C1 segment of cervical spinal cord (tissue), 14 donors: ENCODE measurements at regions not wholly inside any gene's neighbourhood (a gene's known extent, or its start where the extent isn't known, plus 50 kb on each side); places are given as distances from the start of the nearest gene placed in this dataset.

Experiments used
- DNase-seq, 14 donors: peaks; one replicate each; lab custom pipeline; 2025; lab: John Stamatoyannopoulos, UW

- DNase-seq, result no peak
Measured at GRCh38 chr2:21683838-21684237, 560.1 kb downstream of the TDRD15 start.

GRCh38 chr2:21687589-21687988 is 563.8 kb downstream of the TDRD15 start:
- DNase-seq, result no peak

GRCh38 chr2:21690005-21690404 is 566.2 kb downstream of the TDRD15 start:
- DNase-seq, result no peak

GRCh38 chr2:21693081-21693480 is 569.3 kb downstream of the TDRD15 start:
- no peak for DNase-seq

- DNase-seq, result no peak
Measured at GRCh38 chr2:21694079-21694878, 570.5 kb downstream of the TDRD15 start.

GRCh38 chr2:21696900-21697299 is 573.1 kb downstream of the TDRD15 start:
- DNase-seq, result no peak

GRCh38 chr2:21700644-21701043 is 576.9 kb downstream of the TDRD15 start:
- DNase-seq, result no peak

- DNase-seq, result no peak
Measured at GRCh38 chr2:21710031-21710430, 586.3 kb downstream of the TDRD15 start.

GRCh38 chr2:21710496-21710895 is 586.7 kb downstream of the TDRD15 start:
- DNase-seq, result no peak

- DNase-seq, result peak in 8 of 14 donors; percentile 7 to 19 (median 10)
Measured at GRCh38 chr2:21715887-21716286, 592.1 kb downstream of the TDRD15 start.

- DNase-seq, result no peak
Measured at GRCh38 chr2:21727101-21727500, 603.3 kb downstream of the TDRD15 start.

GRCh38 chr2:21728133-21728532 is 604.4 kb downstream of the TDRD15 start:
- no peak for DNase-seq

- DNase-seq, result no peak
Measured at GRCh38 chr2:21730141-21730540, 606.4 kb downstream of the TDRD15 start.

GRCh38 chr2:21740484-21740883 is 616.7 kb downstream of the TDRD15 start:
- no peak for DNase-seq

- DNase-seq, result no peak
Measured at GRCh38 chr2:21746499-21746898, 622.7 kb downstream of the TDRD15 start.

GRCh38 chr2:21748501-21748900 is 624.7 kb downstream of the TDRD15 start:
- DNase-seq, result no peak

GRCh38 chr2:21754164-21754788 is 630.5 kb downstream of the TDRD15 start:
- DNase-seq, result no peak

- DNase-seq, result no peak
Measured at GRCh38 chr2:21757805-21758430, 634.1 kb downstream of the TDRD15 start.

- DNase-seq, result no peak
Measured at GRCh38 chr2:21759819-21760218, 636.1 kb downstream of the TDRD15 start.

GRCh38 chr2:21761361-21761760 is 637.6 kb downstream of the TDRD15 start:
- no peak for DNase-seq

- DNase-seq, result no peak
Measured at GRCh38 chr2:21763501-21763900, 639.7 kb downstream of the TDRD15 start.

- DNase-seq, result no peak
Measured at GRCh38 chr2:21770787-21771186, 647.0 kb downstream of the TDRD15 start.

- DNase-seq, result no peak
Measured at GRCh38 chr2:21772624-21773023, 648.9 kb downstream of the TDRD15 start.
